OCI-LY7 (cell line): ENCODE measurements at regions not wholly inside any gene's neighbourhood (a gene's known extent, or its start where the extent isn't known, plus 50 kb on each side); places are given as distances from the start of the nearest gene placed in this dataset.

Experiments
- CTCF ChIP-seq: fragments of 200-600 bp; sonication (generic); conservative IDR thresholded peaks from 2 replicates; pipeline ENCODE4 v1.5.1; 2014; ENCODE audit warnings: mild to moderate bottlenecking, antibody characterized with exemption, low read length, moderate library complexity, mixed read lengths
- EZH2phosphoT487 ChIP-seq: fragments of 200-600 bp; sonication (generic); IDR thresholded peaks from 2 replicates; pipeline ENCODE4 v1.6.1; 2018; ENCODE audit warnings: low read depth, borderline replicate concordance, mild to moderate bottlenecking, mixed run types, antibody characterized with exemption, low read length, moderate library complexity, mixed read lengths

- TF ChIP-seq CTCF (no peak), EZH2phosphoT487 (no peak)
Observed at GRCh38 chr3:105177576-105177975, 189.1 kb upstream of the ALCAM start.
